GM21423 (cell line): ENCODE measurements at regions not wholly inside any gene's neighbourhood (a gene's known extent, or its start where the extent isn't known, plus 50 kb on each side); places are given as distances from the start of the nearest gene placed in this dataset.
"Not testable (repeated sequence)": the region's sequence is repeated elsewhere in the genome, so short reads cannot be mapped to it uniquely, and the experiment has no call there.

Experiments
- ATAC-seq: cut with Tn5 transposase; IDR thresholded peaks from one replicate; pipeline ENCODE4 v1.9.1; 2021; ENCODE audit warnings: mild to moderate bottlenecking, moderate library complexity; ENCODE audit not compliant: unreplicated experiment

GRCh38 chr1:112093372-112093694, 103.9 kb upstream of the KCND3 start:
- no peak for ATAC-seq

- ATAC-seq = no peak
Measured at GRCh38 chr1:112099979-112100378, 110.5 kb upstream of the KCND3 start.

GRCh38 chr1:112105557-112105956, 116.1 kb upstream of the KCND3 start:
- no peak for ATAC-seq

- ATAC-seq = no peak
Measured at GRCh38 chr1:112110031-112110430, 120.6 kb upstream of the KCND3 start.

GRCh38 chr1:112111734-112112133, 122.3 kb upstream of the KCND3 start:
- no peak for ATAC-seq

GRCh38 chr1:112114540-112114939, 125.1 kb upstream of the KCND3 start:
- no peak for ATAC-seq

GRCh38 chr1:112126598-112126997, 137.1 kb upstream of the KCND3 start:
- no peak for ATAC-seq

- not testable (repeated sequence) for ATAC-seq
Measured at GRCh38 chr1:112127606-112128005, 138.1 kb upstream of the KCND3 start.

GRCh38 chr1:112133487-112133886, 144.0 kb upstream of the KCND3 start:
- no peak for ATAC-seq

- ATAC-seq = no peak
Measured at GRCh38 chr1:112140743-112141142, 151.3 kb upstream of the KCND3 start.

- ATAC-seq = no peak
Measured at GRCh38 chr1:112141301-112141700, 151.8 kb upstream of the KCND3 start.

GRCh38 chr1:112141923-112142322, 152.5 kb upstream of the KCND3 start:
- ATAC-seq = no peak

GRCh38 chr1:112143871-112144441, 154.5 kb upstream of the KCND3 start:
- no peak for ATAC-seq

- no peak for ATAC-seq
Measured at GRCh38 chr1:112144733-112145426, 155.4 kb upstream of the KCND3 start.

- no peak for ATAC-seq
Measured at GRCh38 chr1:112146201-112146715, 156.8 kb upstream of the KCND3 start.

GRCh38 chr1:112160214-112160613, 170.7 kb upstream of the KCND3 start:
- not testable (repeated sequence) for ATAC-seq

- no peak for ATAC-seq
Measured at GRCh38 chr1:112165375-112165774, 175.9 kb upstream of the KCND3 start.

GRCh38 chr1:112169517-112169916, 180.0 kb upstream of the KCND3 start:
- ATAC-seq = no peak

GRCh38 chr1:112172294-112172882, 182.9 kb upstream of the KCND3 start:
- ATAC-seq = no peak

GRCh38 chr1:112177314-112177713, 187.8 kb upstream of the KCND3 start:
- ATAC-seq = no peak

GRCh38 chr1:112188611-112189010, 199.1 kb upstream of the KCND3 start:
- no peak for ATAC-seq

GRCh38 chr1:112196008-112196588, 199.9 kb upstream of the CTTNBP2NL start:
- ATAC-seq = no peak
